Activated naive CD8-positive, alpha-beta T cell (primary cell): ENCODE measurements at regions not wholly inside any gene's neighbourhood (a gene's known extent, or its start where the extent isn't known, plus 50 kb on each side); places are given as distances from the start of the nearest gene placed in this dataset.

Experiments
- H3K27ac Mint-ChIP-seq: one replicate; pipeline ENCODE4 v1.8.0; 2021; ENCODE audit warnings: mixed read lengths
- H3K27me3 Mint-ChIP-seq: one replicate; pipeline ENCODE4 v1.8.0; 2021; ENCODE audit warnings: mixed read lengths
- H3K36me3 Mint-ChIP-seq: one replicate; pipeline ENCODE4 v1.8.0; 2021; ENCODE audit warnings: mixed read lengths
- H3K4me1 Mint-ChIP-seq: one replicate; pipeline ENCODE4 v1.8.0; 2021; ENCODE audit warnings: low read depth, mixed read lengths
- H3K4me3 Mint-ChIP-seq: one replicate; pipeline ENCODE4 v1.8.0; 2021; ENCODE audit warnings: mild to moderate bottlenecking, mixed read lengths
- H3K9me3 Mint-ChIP-seq: one replicate; pipeline ENCODE4 v1.8.0; 2021; ENCODE audit warnings: low read depth, mixed read lengths

- H3K27me3 Mint-ChIP-seq = no peaks in the 10 kb centered on the region
- no peaks in the 10 kb centered on the region for H3K4me1 Mint-ChIP-seq
- no peaks in the 10 kb centered on the region for H3K36me3 Mint-ChIP-seq
- no peak overlapping the region for H3K4me3 Mint-ChIP-seq
- no peaks in the 10 kb centered on the region for H3K9me3 Mint-ChIP-seq
- H3K27ac Mint-ChIP-seq = no peak overlapping the region
Observed at GRCh38 chr22:46091277-46091977, 58.9 kb upstream of the PPARA start.

- no peaks in the 10 kb centered on the region for H3K36me3 Mint-ChIP-seq
- H3K27me3 Mint-ChIP-seq = no peaks in the 10 kb centered on the region
- no peak overlapping the region for H3K27ac Mint-ChIP-seq
Observed at GRCh38 chr22:46092011-46092410, 58.3 kb upstream of the PPARA start.

GRCh38 chr22:46092670-46093410 lies 57.5 kb upstream of the PPARA start:
- H3K4me3 Mint-ChIP-seq = no peak overlapping the region
- H3K4me1 Mint-ChIP-seq = no peaks in the 10 kb centered on the region
- H3K36me3 Mint-ChIP-seq = no peaks in the 10 kb centered on the region
- no peaks in the 10 kb centered on the region for H3K9me3 Mint-ChIP-seq
- H3K27ac Mint-ChIP-seq = no peak overlapping the region
- H3K27me3 Mint-ChIP-seq = no peaks in the 10 kb centered on the region

More at GRCh38 chr22:46092011-46092410, 58.3 kb upstream of the PPARA start:
- Mint-ChIP-seq H3K9me3 (no peaks in the 10 kb centered on the region), H3K4me3 (no peak overlapping the region), H3K4me1 (no peaks in the 10 kb centered on the region)

DNA sequence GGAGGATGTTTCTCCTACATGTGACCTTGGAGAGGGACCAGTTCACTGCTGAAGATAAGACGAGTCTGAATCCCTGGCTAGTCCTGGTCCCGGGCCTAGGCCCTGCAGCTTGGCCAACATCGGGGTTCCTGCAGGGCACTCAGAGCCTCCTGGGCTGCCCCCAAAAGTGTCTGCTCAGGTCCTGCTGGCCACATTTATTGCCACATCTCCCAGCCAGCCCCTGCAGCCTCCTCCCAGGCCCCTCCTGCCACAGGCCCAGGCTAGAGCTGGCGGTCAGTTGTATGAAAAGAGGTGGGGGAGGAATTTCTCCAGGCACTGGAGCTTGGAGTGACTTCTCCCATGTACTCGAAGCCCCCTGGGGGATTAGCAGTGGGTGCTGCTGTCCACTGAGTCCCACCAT lies 56.5 kb upstream of the PPARA start:
- Mint-ChIP-seq H3K27me3 (no peaks in the 10 kb centered on the region), H3K4me1 (no peaks in the 10 kb centered on the region), H3K27ac (no peak overlapping the region), H3K36me3 (no peaks in the 10 kb centered on the region), H3K4me3 (no peak overlapping the region), H3K9me3 (no peaks in the 10 kb centered on the region)

GRCh38 chr22:46094676-46095075 lies 55.6 kb upstream of the PPARA start:
- Mint-ChIP-seq H3K27ac (no peak overlapping the region), H3K27me3 (no peaks in the 10 kb centered on the region), H3K4me1 (no peaks in the 10 kb centered on the region), H3K36me3 (no peaks in the 10 kb centered on the region), H3K4me3 (no peak overlapping the region), H3K9me3 (no peaks in the 10 kb centered on the region)

- Mint-ChIP-seq H3K27me3 (no peaks in the 10 kb centered on the region), H3K4me3 (no peak overlapping the region), H3K4me1 (no peaks in the 10 kb centered on the region), H3K27ac (no peak overlapping the region), H3K36me3 (no peaks in the 10 kb centered on the region), H3K9me3 (no peaks in the 10 kb centered on the region)
Observed at GRCh38 chr22:46096051-46096450, 54.3 kb upstream of the PPARA start.

GRCh38 chr22:46096706-46097230 lies 53.6 kb upstream of the PPARA start:
- Mint-ChIP-seq H3K4me3 (no peak overlapping the region), H3K4me1 (no peaks in the 10 kb centered on the region), H3K27me3 (no peaks in the 10 kb centered on the region), H3K36me3 (no peaks in the 10 kb centered on the region), H3K27ac (no peak overlapping the region), H3K9me3 (no peaks in the 10 kb centered on the region)

DNA sequence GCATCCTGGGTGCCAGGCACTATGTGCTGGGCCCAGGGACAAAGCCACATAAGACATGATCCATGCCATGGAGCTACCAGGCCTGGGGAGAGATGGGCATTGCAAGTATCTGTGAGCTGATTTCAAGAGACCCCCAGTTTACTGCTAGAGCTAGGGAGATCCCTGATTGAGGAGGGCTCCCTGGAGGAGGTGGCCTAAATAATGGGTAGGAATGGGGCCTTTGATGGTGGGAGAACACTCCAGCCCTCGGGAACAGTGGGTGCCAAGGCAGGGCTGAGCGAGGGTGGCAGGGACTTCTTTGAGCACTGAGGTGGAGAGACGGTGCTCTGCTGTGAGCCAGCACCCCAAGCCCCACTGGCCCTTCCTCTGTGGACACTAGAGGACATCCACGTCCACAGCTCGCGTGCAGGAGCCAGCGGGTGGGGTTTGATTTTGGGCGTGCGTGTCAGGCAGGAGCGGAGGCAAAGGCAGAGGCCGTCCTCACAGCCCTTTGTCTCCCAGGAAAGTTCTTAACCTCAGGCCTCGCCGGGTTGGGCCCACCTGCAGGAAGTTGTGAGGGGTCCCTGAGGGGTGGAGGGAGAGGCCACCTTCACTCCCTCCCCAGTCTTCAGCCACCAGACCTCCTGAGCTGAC lies 52.9 kb upstream of the PPARA start:
- H3K4me3 Mint-ChIP-seq = no peak overlapping the region
- no peaks in the 10 kb centered on the region for H3K4me1 Mint-ChIP-seq
- H3K27ac Mint-ChIP-seq = no peak overlapping the region
- H3K36me3 Mint-ChIP-seq = no peaks in the 10 kb centered on the region
- no peaks in the 10 kb centered on the region for H3K9me3 Mint-ChIP-seq
- H3K27me3 Mint-ChIP-seq = no peaks in the 10 kb centered on the region

DNA sequence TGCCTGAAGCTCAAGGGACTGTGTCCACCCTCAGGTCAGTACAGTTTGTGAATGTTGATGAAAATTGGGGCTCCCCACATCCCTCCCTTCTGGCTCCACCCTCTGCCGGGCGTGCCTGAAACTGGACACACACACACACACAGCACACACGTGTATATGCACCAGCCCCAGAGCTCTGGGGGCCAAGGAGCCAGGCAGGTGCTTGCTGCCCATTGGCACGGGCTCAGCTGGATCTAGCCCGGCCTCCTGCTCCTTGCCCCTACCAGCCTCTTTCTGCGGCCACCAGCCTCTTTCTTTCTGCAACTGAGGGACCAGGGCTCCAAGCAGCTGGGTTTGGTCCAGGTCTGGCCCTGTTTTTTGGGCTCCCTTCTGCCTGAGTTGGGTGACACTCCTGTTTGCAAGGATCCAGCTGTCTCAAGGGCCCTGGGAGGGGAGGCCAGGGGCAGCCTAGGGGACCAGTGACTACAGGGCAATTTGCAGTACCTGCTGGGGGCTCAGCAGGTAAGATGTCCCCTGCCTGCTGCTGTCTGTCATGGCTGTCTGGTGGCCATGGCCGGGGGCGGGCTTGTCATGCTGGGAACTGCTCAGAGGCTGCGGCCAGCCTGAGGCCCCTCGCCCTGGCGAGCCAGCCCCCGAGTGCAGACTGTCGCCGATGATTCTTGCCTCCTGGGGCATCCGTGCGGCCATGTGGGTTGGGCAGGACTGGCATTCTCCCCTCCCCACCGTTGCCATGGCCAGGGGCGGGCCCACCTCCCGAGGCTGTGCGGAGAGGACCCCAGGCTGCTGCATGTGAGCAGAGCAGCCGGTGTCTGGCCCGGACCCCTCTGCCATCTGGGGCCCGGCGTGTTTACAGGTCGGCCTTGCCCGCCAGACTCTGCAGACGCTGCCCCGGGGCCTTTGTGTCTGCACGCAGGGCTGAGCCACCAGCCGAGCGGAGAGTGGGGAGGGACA lies 51.5 kb upstream of the PPARA start:
- no peak overlapping the region for H3K4me3 Mint-ChIP-seq
- no peaks in the 10 kb centered on the region for H3K36me3 Mint-ChIP-seq
- H3K9me3 Mint-ChIP-seq = no peaks in the 10 kb centered on the region
- no peaks in the 10 kb centered on the region for H3K4me1 Mint-ChIP-seq
- no peaks in the 10 kb centered on the region for H3K27me3 Mint-ChIP-seq
- H3K27ac Mint-ChIP-seq = no peak overlapping the region

DNA sequence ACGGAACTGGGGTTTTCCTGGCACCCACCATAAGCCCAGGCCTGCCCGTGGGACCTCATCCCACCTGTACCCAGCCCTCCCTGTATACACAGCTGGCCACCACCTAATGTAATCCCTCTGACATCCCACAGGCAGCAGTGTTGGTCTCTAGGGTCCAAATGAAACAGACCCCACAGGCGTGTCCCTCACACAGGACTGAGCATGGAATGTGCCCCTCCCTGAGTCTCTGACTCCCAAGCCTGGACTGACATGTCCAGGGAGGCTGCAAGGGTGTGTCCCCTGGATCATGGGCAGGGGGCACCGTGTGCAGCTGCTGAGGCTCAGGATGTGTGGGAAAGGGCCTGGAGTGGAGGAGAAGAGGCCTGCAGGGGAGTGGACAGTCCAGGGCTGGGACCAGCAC lies 50.6 kb upstream of the PPARA start:
- no peak overlapping the region for H3K27ac Mint-ChIP-seq
- no peaks in the 10 kb centered on the region for H3K36me3 Mint-ChIP-seq
- H3K4me1 Mint-ChIP-seq = no peaks in the 10 kb centered on the region
- H3K4me3 Mint-ChIP-seq = no peak overlapping the region
- H3K9me3 Mint-ChIP-seq = no peaks in the 10 kb centered on the region
- H3K27me3 Mint-ChIP-seq = no peaks in the 10 kb centered on the region

GRCh38 chr22:46100401-46101105 lies 49.8 kb upstream of the PPARA start:
- H3K4me1 Mint-ChIP-seq = no peaks in the 10 kb centered on the region
- H3K36me3 Mint-ChIP-seq = no peaks in the 10 kb centered on the region

More at GRCh38 chr22:46100401-46101105, 49.8 kb upstream of the PPARA start:
- H3K4me3 Mint-ChIP-seq = no peak overlapping the region
- H3K27me3 Mint-ChIP-seq = no peaks in the 10 kb centered on the region
- H3K27ac Mint-ChIP-seq = no peak overlapping the region
- H3K9me3 Mint-ChIP-seq = no peaks in the 10 kb centered on the region
